GM12878 (cell line): ENCODE measurements at regions not wholly inside any gene's neighbourhood (a gene's known extent, or its start where the extent isn't known, plus 50 kb on each side); places are given as distances from the start of the nearest gene placed in this dataset.

Source experiments
- CHD4 ChIP-seq: fragments of 200-600 bp; sonication (generic); IDR thresholded peaks from 2 replicates; pipeline ENCODE4 v1.6.1; 2016; ENCODE audit warnings: mild to moderate bottlenecking
- CREM ChIP-seq: IDR thresholded peaks from 2 replicates; pipeline ENCODE4 v1.6.1; 2014; ENCODE audit warnings: antibody characterized with exemption, low read depth
- CUX1 ChIP-seq: IDR thresholded peaks from 2 replicates; pipeline ENCODE4 v1.6.1; 2012; ENCODE audit warnings: improper control_type of control experiment, low read depth, low read length; ENCODE audit not compliant: insufficient replicate concordance
- FOS ChIP-seq: IDR thresholded peaks from 3 replicates; pipeline ENCODE4 v1.6.1; 2011; ENCODE audit warnings: borderline replicate concordance; ENCODE audit not compliant: insufficient read length; ENCODE audit errors: extremely low read depth
- NFYA ChIP-seq: IDR thresholded peaks from 2 replicates; pipeline ENCODE4 v1.6.1; 2011; ENCODE audit warnings: low read depth, mild to moderate bottlenecking, low read length, improper control_type of control experiment, borderline replicate concordance
- TBL1XR1 ChIP-seq: IDR thresholded peaks from 2 replicates; pipeline ENCODE4 v1.6.1; 2012; ENCODE audit warnings: low read depth, low read length, improper control_type of control experiment
- TCF12 ChIP-seq: IDR thresholded peaks from 2 replicates; pipeline ENCODE4 v1.6.1; 2011; ENCODE audit warnings: low read depth, mild to moderate bottlenecking, low read length
- USF1 ChIP-seq: IDR thresholded peaks from 2 replicates; pipeline ENCODE4 v1.6.1; 2011; ENCODE audit warnings: borderline replicate concordance, low read depth, mild to moderate bottlenecking, moderate library complexity, mixed read lengths, low read length; ENCODE audit not compliant: insufficient read depth; ENCODE audit errors: extremely low read length
- ZBED1 ChIP-seq: IDR thresholded peaks from 2 replicates; pipeline ENCODE4 v1.6.1; 2016; ENCODE audit warnings: borderline replicate concordance

- no peak for TF ChIP-seq USF1
- no peak for TF ChIP-seq CHD4
- no peak for TF ChIP-seq TCF12
- no peak for TF ChIP-seq CREM
- no peak for TF ChIP-seq TBL1XR1
- no peak for TF ChIP-seq CUX1
- no peak for TF ChIP-seq FOS
- TF ChIP-seq ZBED1, result no peak
- no peak for TF ChIP-seq NFYA
These were observed 102.8 kb upstream of the RASSF8 start (continued) for GRCh38 chr12:25855716-25856115.
